GM21576 (cell line): ENCODE measurements at regions not wholly inside any gene's neighbourhood (a gene's known extent, or its start where the extent isn't known, plus 50 kb on each side); places are given as distances from the start of the nearest gene placed in this dataset.
"Not testable (repeated sequence)": the region's sequence is repeated elsewhere in the genome, so short reads cannot be mapped to it uniquely, and the experiment has no call there.

Experiments used
- ATAC-seq: cut with Tn5 transposase; IDR thresholded peaks from one replicate; pipeline ENCODE4 v1.9.1; 2021; ENCODE audit warnings: mild to moderate bottlenecking, moderate library complexity; ENCODE audit not compliant: unreplicated experiment

DNA sequence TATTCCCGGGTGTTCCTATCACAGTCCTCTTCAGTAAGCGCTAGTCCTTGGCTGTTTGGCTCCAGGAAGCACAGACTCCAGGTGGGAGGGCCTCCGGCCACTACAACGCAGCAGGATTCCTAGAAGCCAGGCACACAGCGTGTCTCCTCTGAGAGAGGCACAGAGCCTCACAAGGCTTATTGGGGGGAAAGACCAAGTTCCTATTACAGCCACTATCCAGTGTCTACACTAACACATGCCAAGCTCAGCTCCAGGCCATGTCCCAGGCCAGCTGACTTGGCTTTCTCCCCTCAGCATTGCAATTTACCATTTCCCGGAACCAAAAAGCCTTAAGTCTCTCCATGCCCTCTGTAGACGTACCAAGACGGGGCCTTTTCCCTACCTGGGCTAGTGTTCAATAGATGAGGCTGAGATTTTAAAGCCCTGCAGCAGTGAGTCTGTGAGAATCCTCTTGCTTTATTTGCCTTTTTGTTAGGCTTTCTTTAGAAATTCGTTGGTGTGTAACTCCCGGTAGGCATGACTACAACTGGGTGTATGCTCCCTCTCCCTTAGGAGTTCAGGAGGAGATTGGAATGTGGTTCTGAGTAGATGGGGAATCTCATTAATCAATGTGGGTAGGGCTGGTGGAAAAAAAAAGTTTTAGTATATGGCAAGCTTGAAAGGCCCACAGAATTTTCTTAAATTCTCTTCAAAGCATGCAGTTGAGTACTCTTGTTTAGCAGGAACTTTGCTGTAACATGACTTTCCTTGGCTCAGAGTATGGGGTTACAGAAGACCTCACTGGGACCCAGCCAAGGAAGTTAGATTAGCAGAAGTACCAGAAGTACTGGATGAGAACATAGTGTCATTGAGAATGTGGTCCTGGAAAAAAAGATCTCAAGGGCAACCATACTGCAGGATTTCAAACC lies 84.3 kb upstream of the SLC1A3 start:
- ATAC-seq: no peak

GRCh38 chr5:36522746-36523065 lies 83.7 kb upstream of the SLC1A3 start:
- no peak for ATAC-seq

GRCh38 chr5:36523450-36523849 lies 83.0 kb upstream of the SLC1A3 start:
- no peak for ATAC-seq

DNA sequence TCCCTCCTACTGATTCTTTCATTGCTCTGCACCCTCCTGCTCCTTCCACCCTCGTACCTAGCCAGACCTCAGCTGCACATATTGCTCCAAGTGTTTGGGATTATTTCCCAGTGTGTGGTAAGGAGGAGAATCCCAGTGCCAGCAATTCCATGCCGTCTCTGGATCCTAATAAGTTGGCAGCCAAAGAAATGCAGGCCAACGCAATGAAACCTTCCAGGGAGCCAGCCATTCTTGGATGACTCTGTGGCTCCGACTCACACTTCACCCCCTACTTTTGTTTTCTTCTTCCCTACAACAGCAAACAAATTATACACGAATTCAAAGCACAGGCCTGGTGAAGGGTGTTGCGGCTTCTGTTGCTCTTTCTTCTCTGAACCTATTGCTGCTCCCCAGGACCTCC lies 82.5 kb upstream of the SLC1A3 start:
- no peak for ATAC-seq

GRCh38 chr5:36526537-36526936 lies 79.9 kb upstream of the SLC1A3 start:
- no peak for ATAC-seq

GRCh38 chr5:36528588-36528987 lies 77.8 kb upstream of the SLC1A3 start:
- no peak for ATAC-seq

- no peak for ATAC-seq
Observed at GRCh38 chr5:36529142-36529541, 77.3 kb upstream of the SLC1A3 start.

DNA sequence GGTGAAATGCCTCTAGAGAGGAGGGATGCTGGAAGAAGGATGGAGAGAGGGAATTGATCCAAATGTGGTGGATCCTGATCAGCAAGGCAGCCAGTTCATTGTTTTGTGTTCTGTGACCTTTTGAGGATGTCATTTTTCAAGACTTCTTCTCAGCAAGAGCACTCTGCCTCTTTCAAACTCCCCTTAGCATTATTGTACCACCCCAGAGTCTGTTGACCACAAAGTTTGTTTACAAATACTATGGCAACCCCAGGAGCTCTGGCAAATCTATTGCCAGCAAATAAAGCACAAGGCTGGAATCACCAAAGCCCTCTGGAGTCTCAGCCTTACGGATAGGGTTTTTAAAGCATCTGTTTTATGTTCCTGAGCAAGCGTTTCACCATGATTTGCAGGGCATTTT lies 76.2 kb upstream of the SLC1A3 start:
- no peak for ATAC-seq

GRCh38 chr5:36531401-36531800 lies 75.0 kb upstream of the SLC1A3 start:
- ATAC-seq: no peak

DNA sequence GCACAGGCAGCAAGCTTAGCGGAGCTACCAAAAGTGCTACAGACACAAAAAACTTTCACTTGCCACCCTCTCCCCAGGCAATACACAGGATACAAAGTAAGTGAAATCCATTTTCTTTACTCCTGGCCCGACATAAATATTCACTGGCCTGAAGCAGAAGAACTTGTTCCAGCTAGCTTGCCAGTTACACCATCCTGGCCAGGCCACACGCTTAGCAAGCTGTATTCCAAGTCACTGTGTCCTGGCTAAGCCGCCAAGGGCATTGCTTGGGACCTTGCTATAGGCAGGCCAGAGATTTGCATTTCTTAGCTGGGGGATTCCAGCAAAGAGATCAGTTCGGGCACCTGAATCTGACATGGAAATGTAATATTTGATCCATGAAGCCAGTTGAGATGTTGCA lies 71.0 kb upstream of the SLC1A3 start:
- ATAC-seq: no peak

DNA sequence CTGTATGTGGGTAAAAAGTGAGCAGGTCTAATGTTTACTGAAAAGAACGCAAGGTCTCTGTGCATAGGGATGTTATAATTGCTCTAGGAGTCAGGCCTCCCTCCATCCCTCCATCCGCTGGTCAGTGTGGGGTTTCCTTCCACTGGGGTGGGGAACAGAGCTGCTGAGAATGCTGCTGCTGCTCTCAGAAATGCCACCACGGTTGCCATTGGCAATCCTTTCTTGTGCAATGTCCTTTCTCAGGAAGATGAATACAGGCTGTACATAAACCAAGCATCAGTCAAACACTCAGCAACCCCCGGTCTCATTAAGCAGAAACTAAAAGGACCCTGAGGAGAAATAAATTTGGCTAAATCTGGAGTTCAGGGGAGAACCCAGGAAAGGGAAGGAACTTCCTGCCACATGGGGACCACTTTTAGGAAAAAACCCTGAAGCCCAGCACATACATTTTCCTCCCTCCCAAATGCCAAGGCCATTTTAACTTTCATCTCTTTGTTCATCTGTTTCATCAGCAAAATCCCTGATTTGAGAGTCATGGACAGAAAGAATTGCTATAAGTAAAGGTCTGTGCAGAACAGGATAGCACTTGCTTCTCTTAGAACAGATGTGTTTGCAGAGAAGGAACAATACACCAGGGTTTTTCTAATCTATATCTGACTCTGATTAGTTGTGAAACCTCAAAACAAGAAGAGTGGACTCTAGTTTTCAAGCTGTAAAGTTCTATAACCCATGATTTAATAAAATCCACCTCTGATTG lies 70.4 kb upstream of the SLC1A3 start:
- ATAC-seq: no peak

GRCh38 chr5:36536616-36537005 lies 69.8 kb upstream of the SLC1A3 start:
- no peak for ATAC-seq

DNA sequence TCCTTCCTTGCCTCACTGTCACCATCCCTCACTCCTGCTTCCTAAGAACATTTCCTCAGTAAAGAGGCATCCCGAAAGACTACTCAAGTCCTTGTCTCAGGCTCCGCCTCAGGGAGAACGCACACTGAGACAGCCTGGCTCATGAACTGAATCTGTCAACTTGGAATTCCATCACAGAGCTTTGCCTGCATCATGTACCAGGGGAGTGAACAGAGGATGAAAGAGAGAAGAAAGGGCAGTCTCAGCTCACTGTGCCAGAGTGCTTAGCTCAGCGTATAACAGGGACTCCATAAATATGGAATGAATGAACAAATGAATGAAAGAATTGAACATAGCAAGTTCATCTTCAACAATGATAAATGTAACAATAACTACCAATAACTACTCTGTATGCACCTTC lies 68.7 kb upstream of the SLC1A3 start:
- ATAC-seq: no peak

DNA sequence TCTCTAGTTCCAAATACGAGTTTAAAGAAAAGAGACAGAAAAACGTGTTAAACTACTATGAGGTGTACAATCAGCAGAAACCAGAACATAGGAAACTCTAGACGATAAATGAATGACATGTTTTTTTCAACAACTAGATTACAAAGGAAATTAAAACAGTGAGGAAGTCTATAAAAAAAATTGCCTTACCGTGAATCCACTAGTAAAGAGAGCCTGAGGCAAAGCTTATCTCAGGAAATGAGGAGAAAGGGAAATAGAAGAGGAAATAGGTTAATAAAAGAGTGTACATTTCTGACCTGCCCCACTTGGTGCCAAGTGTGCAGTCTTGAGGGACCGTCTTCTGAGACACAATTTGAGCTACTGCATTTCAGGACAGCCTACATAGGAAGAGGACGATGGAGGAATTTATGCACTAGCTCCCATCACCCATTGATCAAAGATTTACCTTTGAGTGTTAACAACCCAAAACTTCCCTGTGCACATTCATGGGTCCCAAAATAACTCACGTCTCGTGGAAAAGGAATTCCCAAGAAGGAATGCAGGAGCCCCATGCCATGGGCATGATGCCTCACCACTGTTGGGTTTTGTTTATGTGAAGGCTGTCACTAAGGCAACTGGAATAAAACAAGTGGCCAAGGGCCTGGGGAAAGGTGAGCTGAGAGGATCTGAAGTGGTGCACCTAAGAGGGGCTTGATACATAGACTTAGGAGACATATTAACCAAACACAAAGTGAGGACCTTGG lies 53.6 kb upstream of the SLC1A3 start:
- ATAC-seq: no peak

DNA sequence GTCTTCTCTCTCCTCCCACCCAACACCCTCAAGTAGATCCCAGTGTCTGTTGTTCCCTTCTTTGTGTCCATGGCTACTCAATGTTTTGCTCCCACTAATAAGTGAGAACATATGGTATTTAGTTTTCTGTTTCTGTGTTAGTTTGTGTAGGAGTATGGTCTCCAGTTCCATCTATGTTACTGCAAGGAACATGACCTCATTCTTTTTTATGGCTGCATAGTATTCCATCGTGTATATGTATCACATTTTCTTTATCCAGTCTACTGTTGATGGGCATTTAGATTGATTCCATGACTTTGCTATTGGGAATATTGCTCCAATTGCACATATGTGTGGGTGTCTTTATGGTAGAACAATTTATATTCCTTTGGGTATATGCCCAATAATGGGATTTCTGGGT lies 51.4 kb upstream of the SLC1A3 start:
- ATAC-seq: not testable (repeated sequence)
